Cardiac muscle cell (in vitro differentiated cells and primary cell): ENCODE measurements at regions not wholly inside any gene's neighbourhood (a gene's known extent, or its start where the extent isn't known, plus 50 kb on each side); places are given as distances from the start of the nearest gene placed in this dataset.

Experiments used
- DNase-seq, 2 donors: peaks; one replicate each; pipeline versions ENCODE4 v3.0.0 to v3.0.0-alpha.2; 2010 to 2017; ENCODE audit warnings: low read depth in 1 of 2, low spot score in 1 of 2
- H3K27ac ChIP-seq: fragments of 200-600 bp; sonication (generic); 2 replicates; pipeline ENCODE4 v1.5.1; 2016
- H3K27me3 ChIP-seq: fragments of 200-600 bp; sonication (generic); 2 replicates; pipeline ENCODE4 v1.6.0; 2016; ENCODE audit warnings: control low read depth
- H3K36me3 ChIP-seq: fragments of 200-600 bp; sonication (generic); 2 replicates; pipeline ENCODE4 v1.5.1; 2016; ENCODE audit warnings: control low read depth
- H3K4me1 ChIP-seq: fragments of 200-600 bp; sonication (generic); 2 replicates; pipeline ENCODE4 v1.8.1; 2017; ENCODE audit warnings: low read depth, mild to moderate bottlenecking, mixed run types
- H3K4me3 ChIP-seq: fragments of 200-600 bp; sonication (generic); 2 replicates; pipeline ENCODE4 v1.5.1; 2016; ENCODE audit warnings: mild to moderate bottlenecking
- H3K9me3 ChIP-seq: fragments of 200-600 bp; sonication (generic); 2 replicates; pipeline ENCODE4 v1.5.1; 2017; ENCODE audit warnings: low read depth, mild to moderate bottlenecking, control low read depth
- CTCF ChIP-seq: IDR thresholded peaks from 2 replicates; pipeline ENCODE4 v1.5.1; 2012; ENCODE audit warnings: low read depth, mild to moderate bottlenecking, low read length

GRCh38 chrX:76971393-76972376, 475.5 kb upstream of the FGF16 start:
- Histone ChIP-seq H3K27me3 (no peaks in the 10 kb centered on the region), H3K36me3 (no peaks in the 10 kb centered on the region), H3K4me3 (no peak overlapping the region), H3K27ac (no peak overlapping the region), H3K9me3 (no peaks in the 10 kb centered on the region), H3K4me1 (no peaks in the 10 kb centered on the region)
- TF ChIP-seq CTCF: no peak
- DNase-seq: no peak

- Histone ChIP-seq H3K4me3 (no peak overlapping the region), H3K27me3 (no peaks in the 10 kb centered on the region), H3K27ac (no peak overlapping the region), H3K36me3 (no peaks in the 10 kb centered on the region), H3K4me1 (no peaks in the 10 kb centered on the region), H3K9me3 (no peaks in the 10 kb centered on the region)
- TF ChIP-seq CTCF: no peak
- no peak for DNase-seq
Observed at GRCh38 chrX:76977452-76977851, 469.7 kb upstream of the FGF16 start.

GRCh38 chrX:76987381-76987780, 459.8 kb upstream of the FGF16 start:
- no peaks in the 10 kb centered on the region for H3K4me1 ChIP-seq
- no peak for DNase-seq
- no peak for TF ChIP-seq CTCF

GRCh38 chrX:76996641-76997040, 450.5 kb upstream of the FGF16 start:
- Histone ChIP-seq H3K9me3 (no peaks in the 10 kb centered on the region), H3K4me3 (no peak overlapping the region), H3K36me3 (no peaks in the 10 kb centered on the region), H3K4me1 (no peaks in the 10 kb centered on the region), H3K27ac (no peak overlapping the region), H3K27me3 (no peaks in the 10 kb centered on the region)
- no peak for TF ChIP-seq CTCF
- DNase-seq: no peak

More at GRCh38 chrX:76987381-76987780, 459.8 kb upstream of the FGF16 start:
- no peak overlapping the region for H3K27ac ChIP-seq
- no peaks in the 10 kb centered on the region for H3K9me3 ChIP-seq
- H3K27me3 ChIP-seq: no peaks in the 10 kb centered on the region
- no peaks in the 10 kb centered on the region for H3K36me3 ChIP-seq
- no peak overlapping the region for H3K4me3 ChIP-seq

GRCh38 chrX:77003530-77003929, 443.7 kb upstream of the FGF16 start:
- no peak for TF ChIP-seq CTCF
- no peak for DNase-seq
- H3K4me3 ChIP-seq: no peak overlapping the region
- no peaks in the 10 kb centered on the region for H3K36me3 ChIP-seq
- no peaks in the 10 kb centered on the region for H3K9me3 ChIP-seq
- H3K27me3 ChIP-seq: no peaks in the 10 kb centered on the region
- no peaks in the 10 kb centered on the region for H3K4me1 ChIP-seq
- H3K27ac ChIP-seq: no peak overlapping the region
